ENCODE measurements at regions not wholly inside any gene's neighbourhood (a gene's known extent, or its start where the extent isn't known, plus 50 kb on each side); places are given as distances from the start of the nearest gene placed in this dataset.

DNA sequence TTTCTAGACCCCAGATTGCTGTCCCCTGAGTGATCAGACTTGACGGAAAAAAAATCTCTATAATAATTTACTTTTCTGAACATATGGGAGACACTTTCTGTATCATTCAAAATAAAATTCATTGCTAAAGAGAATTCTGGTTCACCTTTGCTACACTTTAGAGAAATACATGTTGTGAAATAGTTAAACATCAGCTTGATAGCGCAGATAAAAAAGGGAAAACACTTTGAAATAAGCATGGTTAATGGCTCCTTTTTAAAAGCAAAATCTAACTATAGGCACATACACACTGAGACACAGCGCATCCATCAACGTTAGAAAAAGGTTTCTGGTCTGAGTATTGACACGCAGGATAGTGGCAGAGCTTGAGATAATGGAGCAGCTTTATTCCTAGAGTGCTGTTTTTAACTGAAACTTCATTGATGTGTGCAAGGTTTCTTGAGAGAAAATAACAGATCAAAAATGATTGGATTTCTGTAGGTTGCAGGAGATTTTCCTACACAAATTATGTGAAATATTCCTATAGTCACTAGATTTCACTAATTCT is 341.2 kb downstream of the MZT1 start:
- no peaks in the 10 kb centered on the region for H3K27me3 ChIP-seq
- TF ChIP-seq, protein P1, sequence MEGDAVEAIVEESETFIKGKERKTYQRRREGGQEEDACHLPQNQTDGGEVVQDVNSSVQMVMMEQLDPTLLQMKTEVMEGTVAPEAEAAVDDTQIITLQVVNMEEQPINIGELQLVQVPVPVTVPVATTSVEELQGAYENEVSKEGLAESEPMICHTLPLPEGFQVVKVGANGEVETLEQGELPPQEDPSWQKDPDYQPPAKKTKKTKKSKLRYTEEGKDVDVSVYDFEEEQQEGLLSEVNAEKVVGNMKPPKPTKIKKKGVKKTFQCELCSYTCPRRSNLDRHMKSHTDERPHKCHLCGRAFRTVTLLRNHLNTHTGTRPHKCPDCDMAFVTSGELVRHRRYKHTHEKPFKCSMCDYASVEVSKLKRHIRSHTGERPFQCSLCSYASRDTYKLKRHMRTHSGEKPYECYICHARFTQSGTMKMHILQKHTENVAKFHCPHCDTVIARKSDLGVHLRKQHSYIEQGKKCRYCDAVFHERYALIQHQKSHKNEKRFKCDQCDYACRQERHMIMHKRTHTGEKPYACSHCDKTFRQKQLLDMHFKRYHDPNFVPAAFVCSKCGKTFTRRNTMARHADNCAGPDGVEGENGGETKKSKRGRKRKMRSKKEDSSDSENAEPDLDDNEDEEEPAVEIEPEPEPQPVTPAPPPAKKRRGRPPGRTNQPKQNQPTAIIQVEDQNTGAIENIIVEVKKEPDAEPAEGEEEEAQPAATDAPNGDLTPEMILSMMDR (IDR thresholded peaks at IDR 0.05): no peak
- H3K9me3 ChIP-seq: no peaks in the 10 kb centered on the region
- DNase-seq: no peak
- H3K36me3 ChIP-seq: no peaks in the 10 kb centered on the region
- no peak overlapping the region for H3K27ac ChIP-seq
- no peaks in the 10 kb centered on the region for H3K4me1 ChIP-seq
- H3K4me3 ChIP-seq: no peak overlapping the region

DNA sequence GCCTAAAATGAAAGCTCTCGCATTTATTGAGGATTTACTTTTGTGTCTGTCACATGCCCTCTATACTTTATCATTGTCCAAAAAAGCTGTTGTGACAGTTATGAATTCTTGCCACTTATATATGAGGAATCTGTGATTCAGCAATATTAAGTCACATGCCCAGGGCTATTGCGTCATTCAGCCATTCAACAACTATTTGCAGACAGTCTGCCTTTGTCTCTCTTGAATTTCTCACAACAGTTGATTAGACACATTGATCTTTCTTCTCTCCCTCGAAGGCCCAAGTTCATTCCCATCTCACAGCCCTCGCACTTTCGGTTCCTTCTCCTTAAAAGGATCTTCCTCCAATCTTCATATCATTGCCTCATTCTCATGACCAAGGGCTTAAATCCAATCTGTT is 342.6 kb downstream of the MZT1 start:
- no peaks in the 10 kb centered on the region for H3K36me3 ChIP-seq
- no peak overlapping the region for H3K27ac ChIP-seq
- H3K4me3 ChIP-seq: no peak overlapping the region
- DNase-seq: no peak
- TF ChIP-seq, protein P1 (IDR thresholded peaks at IDR 0.05): no peak
- no peak for TF ChIP-seq POLR2A (IDR thresholded peaks at IDR 0.05)
- H3K27me3 ChIP-seq: no peaks in the 10 kb centered on the region
- H3K9me3 ChIP-seq: no peaks in the 10 kb centered on the region
- no peaks in the 10 kb centered on the region for H3K4me1 ChIP-seq

DNA sequence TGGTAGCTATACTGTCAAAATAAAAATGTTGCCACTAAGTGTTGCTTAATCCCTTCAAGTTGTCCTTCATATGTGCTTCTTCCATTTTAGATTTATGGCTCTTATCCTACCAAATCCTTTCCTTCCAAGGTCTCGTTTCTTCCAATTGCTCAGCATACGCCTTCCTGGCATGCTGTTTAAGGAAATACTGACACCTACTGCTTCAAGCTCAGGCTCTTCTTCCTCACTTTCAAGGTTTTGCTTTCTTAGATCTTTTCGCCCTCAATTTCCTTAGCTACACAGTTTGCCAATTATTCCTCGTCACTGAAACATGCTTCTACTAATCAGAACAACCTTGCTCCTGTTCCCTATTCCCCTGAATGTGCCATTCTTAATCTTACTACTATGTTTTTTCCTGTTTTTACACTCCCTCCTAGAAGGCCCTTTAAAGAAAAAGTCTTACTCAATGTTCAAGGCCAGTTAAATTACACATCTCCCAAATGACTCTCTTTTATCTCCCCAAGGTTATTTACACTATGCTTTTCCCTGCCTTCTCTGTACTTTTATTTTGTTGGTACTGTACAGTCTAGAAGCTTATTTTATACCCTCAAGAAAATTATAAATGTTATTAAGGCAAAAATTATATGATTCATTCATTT is 343.1 kb downstream of the MZT1 start:
- H3K9me3 ChIP-seq: no peaks in the 10 kb centered on the region
- no peak overlapping the region for H3K4me3 ChIP-seq
- H3K36me3 ChIP-seq: no peaks in the 10 kb centered on the region
- H3K4me1 ChIP-seq: no peaks in the 10 kb centered on the region
- no peaks in the 10 kb centered on the region for H3K27me3 ChIP-seq
- no peak overlapping the region for H3K27ac ChIP-seq
- TF ChIP-seq POLR2A (IDR thresholded peaks at IDR 0.05): no peak
- TF ChIP-seq, protein P1 (IDR thresholded peaks at IDR 0.05): no peak
- no peak for DNase-seq

DNA sequence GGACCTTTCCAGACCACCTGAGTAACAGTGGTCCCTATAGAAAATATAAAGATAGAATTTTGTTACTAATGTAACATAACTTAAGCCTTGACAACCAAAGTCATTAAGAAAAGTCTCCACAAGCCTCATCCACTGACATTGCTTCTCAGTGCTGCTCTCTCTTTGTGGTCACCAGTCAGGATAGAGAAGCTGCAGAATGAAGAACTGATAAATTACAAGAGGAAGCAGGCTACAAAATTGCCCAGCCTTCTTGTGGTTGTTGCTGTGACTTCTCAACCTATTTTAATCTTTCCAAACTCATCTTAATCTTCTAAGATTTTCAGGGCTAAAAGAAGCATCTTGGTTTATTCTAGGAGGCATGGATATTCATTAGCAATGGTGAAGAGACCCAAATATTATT is 343.8 kb downstream of the MZT1 start:
- no peaks in the 10 kb centered on the region for H3K27me3 ChIP-seq

DNA sequence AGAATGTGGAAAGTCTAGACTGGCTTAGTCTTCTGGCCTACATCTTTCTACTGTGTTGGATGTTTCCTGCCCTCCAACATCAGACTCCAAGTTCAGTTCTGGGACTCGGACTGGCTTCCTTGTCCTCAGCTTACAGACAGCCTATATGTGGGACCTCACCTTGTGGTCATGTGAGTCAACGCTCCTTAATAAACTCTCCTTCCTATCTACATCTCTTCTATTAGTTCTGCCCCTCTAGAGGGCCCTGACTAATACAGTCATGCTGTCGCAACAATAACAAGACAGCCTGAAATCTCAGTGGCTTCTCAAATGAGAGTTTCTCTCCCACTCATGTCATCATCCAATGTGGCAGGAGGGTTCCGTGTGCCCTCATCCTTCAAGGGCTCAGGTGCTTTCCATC is 347.8 kb downstream of the MZT1 start:
- TF ChIP-seq, protein P1 (IDR thresholded peaks at IDR 0.05): no peak
- no peak for TF ChIP-seq POLR2A (IDR thresholded peaks at IDR 0.05)
- H3K36me3 ChIP-seq: no peaks in the 10 kb centered on the region
- H3K9me3 ChIP-seq: no peaks in the 10 kb centered on the region
- H3K4me1 ChIP-seq: no peaks in the 10 kb centered on the region
- DNase-seq: no peak
- H3K27me3 ChIP-seq: no peaks in the 10 kb centered on the region
- no peak overlapping the region for H3K4me3 ChIP-seq
- no peak overlapping the region for H3K27ac ChIP-seq

More for the DNA sequence above, 343.8 kb downstream of the MZT1 start:
- Histone ChIP-seq H3K9me3 (no peaks in the 10 kb centered on the region), H3K36me3 (no peaks in the 10 kb centered on the region), H3K27ac (no peak overlapping the region), H3K4me1 (no peaks in the 10 kb centered on the region), H3K4me3 (no peak overlapping the region)
- TF ChIP-seq POLR2A (IDR thresholded peaks at IDR 0.05): no peak
- TF ChIP-seq, protein P1 (IDR thresholded peaks at IDR 0.05): no peak
- no peak for DNase-seq

Measured in Peyer's patch (tissue), 4 donors.